OCI-LY3 (cell line): ENCODE measurements at regions not wholly inside any gene's neighbourhood (a gene's known extent, or its start where the extent isn't known, plus 50 kb on each side); places are given as distances from the start of the nearest gene placed in this dataset.
"Not testable (repeated sequence)": the region's sequence is repeated elsewhere in the genome, so short reads cannot be mapped to it uniquely, and the experiment has no call there.

Experiments used
- EZH2phosphoT487 ChIP-seq: fragments of 200-600 bp; shearing (Covaris generic); IDR thresholded peaks from 2 replicates; pipeline ENCODE4 v1.6.1; 2018; ENCODE audit warnings: antibody characterized with exemption, mixed run types, low read depth
- TF ChIP-seq, protein P1 (sequence below): fragments of 200-600, 300-600 bp; sonication (generic); IDR thresholded peaks from 2 replicates; pipeline ENCODE4 v1.5.1; 2014; ENCODE audit warnings: antibody characterized with exemption, low read length, low read depth

DNA sequence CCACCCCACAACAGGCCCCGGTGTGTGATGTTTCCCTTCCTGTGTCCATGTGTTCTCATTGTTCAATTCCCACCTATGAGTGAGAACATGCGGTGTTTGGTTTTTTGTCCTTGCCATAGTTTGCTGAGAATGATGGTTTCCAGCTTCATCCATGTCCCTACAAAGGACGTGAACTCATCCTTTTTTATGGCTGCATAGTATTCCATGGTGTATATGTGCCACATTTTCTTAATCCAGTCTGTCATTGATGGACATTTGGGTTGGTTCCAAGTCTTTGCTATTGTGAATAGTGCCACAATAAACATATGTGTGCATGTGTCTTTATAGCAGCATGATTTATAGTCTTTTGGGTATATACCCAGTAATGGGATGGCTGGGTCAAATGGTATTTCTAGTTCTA, 361.1 kb downstream of the SRGAP2C start:
- TF ChIP-seq EZH2phosphoT487 = not testable (repeated sequence)
- TF ChIP-seq, protein P1, sequence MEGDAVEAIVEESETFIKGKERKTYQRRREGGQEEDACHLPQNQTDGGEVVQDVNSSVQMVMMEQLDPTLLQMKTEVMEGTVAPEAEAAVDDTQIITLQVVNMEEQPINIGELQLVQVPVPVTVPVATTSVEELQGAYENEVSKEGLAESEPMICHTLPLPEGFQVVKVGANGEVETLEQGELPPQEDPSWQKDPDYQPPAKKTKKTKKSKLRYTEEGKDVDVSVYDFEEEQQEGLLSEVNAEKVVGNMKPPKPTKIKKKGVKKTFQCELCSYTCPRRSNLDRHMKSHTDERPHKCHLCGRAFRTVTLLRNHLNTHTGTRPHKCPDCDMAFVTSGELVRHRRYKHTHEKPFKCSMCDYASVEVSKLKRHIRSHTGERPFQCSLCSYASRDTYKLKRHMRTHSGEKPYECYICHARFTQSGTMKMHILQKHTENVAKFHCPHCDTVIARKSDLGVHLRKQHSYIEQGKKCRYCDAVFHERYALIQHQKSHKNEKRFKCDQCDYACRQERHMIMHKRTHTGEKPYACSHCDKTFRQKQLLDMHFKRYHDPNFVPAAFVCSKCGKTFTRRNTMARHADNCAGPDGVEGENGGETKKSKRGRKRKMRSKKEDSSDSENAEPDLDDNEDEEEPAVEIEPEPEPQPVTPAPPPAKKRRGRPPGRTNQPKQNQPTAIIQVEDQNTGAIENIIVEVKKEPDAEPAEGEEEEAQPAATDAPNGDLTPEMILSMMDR = not testable (repeated sequence)
